Kasumi-1 (cell line): ENCODE measurements at regions not wholly inside any gene's neighbourhood (a gene's known extent, or its start where the extent isn't known, plus 50 kb on each side); places are given as distances from the start of the nearest gene placed in this dataset.

ENCODE experiments used
- DNase-seq, 2 experiments: peaks; one replicate each; lab custom pipeline; 2025; lab: John Stamatoyannopoulos, UW

GRCh38 chr3:174651951-174652350 lies 207.2 kb upstream of the NAALADL2 start:
- no peak for DNase-seq

GRCh38 chr3:174659511-174659910 lies 199.6 kb upstream of the NAALADL2 start:
- no peak for DNase-seq

GRCh38 chr3:174662653-174663052 lies 196.5 kb upstream of the NAALADL2 start:
- DNase-seq, result no peak

- no peak for DNase-seq
Observed at GRCh38 chr3:174667386-174667785, 191.7 kb upstream of the NAALADL2 start.

GRCh38 chr3:174675406-174675805 lies 183.7 kb upstream of the NAALADL2 start:
- DNase-seq, result no peak

GRCh38 chr3:174681784-174682183 lies 177.3 kb upstream of the NAALADL2 start:
- no peak for DNase-seq

GRCh38 chr3:174685796-174686195 lies 173.3 kb upstream of the NAALADL2 start:
- DNase-seq, result no peak

GRCh38 chr3:174697310-174697709 lies 161.8 kb upstream of the NAALADL2 start:
- DNase-seq, result no peak

GRCh38 chr3:174700736-174701135 lies 158.4 kb upstream of the NAALADL2 start:
- no peak for DNase-seq

- no peak for DNase-seq
Observed at GRCh38 chr3:174710612-174711011, 148.5 kb upstream of the NAALADL2 start.

GRCh38 chr3:174715386-174715785 lies 143.7 kb upstream of the NAALADL2 start:
- DNase-seq, result no peak

GRCh38 chr3:174716956-174717505 lies 142.1 kb upstream of the NAALADL2 start:
- no peak for DNase-seq

- DNase-seq, result no peak
Observed at GRCh38 chr3:174720717-174721116, 138.4 kb upstream of the NAALADL2 start.

GRCh38 chr3:174725303-174725702 lies 133.8 kb upstream of the NAALADL2 start:
- no peak for DNase-seq

- DNase-seq, result no peak
Observed at GRCh38 chr3:174737966-174738365, 121.2 kb upstream of the NAALADL2 start.

GRCh38 chr3:174749143-174749542 lies 110.0 kb upstream of the NAALADL2 start:
- DNase-seq, result no peak

- no peak for DNase-seq
Observed at GRCh38 chr3:174755833-174756829, 103.0 kb upstream of the NAALADL2 start.

- no peak for DNase-seq
Observed at GRCh38 chr3:174758943-174759342, 100.2 kb upstream of the NAALADL2 start.

GRCh38 chr3:174767406-174767805 lies 91.7 kb upstream of the NAALADL2 start:
- DNase-seq, result no peak

GRCh38 chr3:174767853-174768382 lies 91.2 kb upstream of the NAALADL2 start:
- DNase-seq, result no peak

- DNase-seq, result no peak
Observed at GRCh38 chr3:174769171-174769570, 90.0 kb upstream of the NAALADL2 start.

- no peak for DNase-seq
Observed at GRCh38 chr3:174775603-174776002, 83.5 kb upstream of the NAALADL2 start.

- no peak for DNase-seq
Observed at GRCh38 chr3:174776123-174776522, 83.0 kb upstream of the NAALADL2 start.
